ENCODE measurements at regions not wholly inside any gene's neighbourhood (a gene's known extent, or its start where the extent isn't known, plus 50 kb on each side); places are given as distances from the start of the nearest gene placed in this dataset.

- Histone ChIP-seq H4K20me1 (ENCODE audit: control insufficient read depth, insufficient read depth, low read length, poor library complexity, severe bottlenecking) (no peaks in the 10 kb centered on the region), H3K4me2 (replicated peaks; ENCODE audit: low read depth, low read length, poor library complexity, severe bottlenecking) (no peak overlapping the region), H3K4me3 (ENCODE audit: control extremely low read depth in 1 of 5, extremely low read depth in 1 of 5, insufficient read depth in 1 of 5, low read depth in 2 of 5, low read length in 4 of 5) (no peak overlapping the region), H3K36me3 (replicated peaks in 1 of 2; ENCODE audit: control extremely low read depth in 1 of 2, control insufficient read depth in 1 of 2, extremely low read depth in 1 of 2, insufficient read depth in 2 of 2, low read length in 1 of 2) (no peaks in the 10 kb centered on the region), H3K9ac (ENCODE audit: low read length) (no peak overlapping the region), H2AFZ (ENCODE audit: insufficient read depth, low read depth, low read length, poor library complexity, severe bottlenecking) (no peak overlapping the region), H3K79me2 (ENCODE audit: control insufficient read depth, insufficient read depth, low read length) (no peaks in the 10 kb centered on the region), H3K4me1 (ENCODE audit: control insufficient read depth in 2 of 2, insufficient read depth in 2 of 2, low read length in 2 of 2) (no peaks in the 10 kb centered on the region), H3K27me3 (replicated peaks in 1 of 4; ENCODE audit: control extremely low read depth in 1 of 4, control insufficient read depth in 3 of 4, insufficient read depth in 4 of 4, low read length in 3 of 4) (no peaks in the 10 kb centered on the region), H3K9me3 (ENCODE audit: control extremely low read depth in 1 of 3, control insufficient read depth in 2 of 3, insufficient read depth in 1 of 3, low read length in 2 of 3) (peaks cover 0 to 9% (median 1%) of the 10 kb centered on the region in 3 donors), H3K27ac (ENCODE audit: low read length in 2 of 2) (no peak overlapping the region)
- H3K9me3 Mint-ChIP-seq (ENCODE audit: insufficient read depth): peaks cover 4% of the 10 kb centered on the region
- TF ChIP-seq EZH2 (IDR thresholded peaks at IDR 0.05; ENCODE audit: borderline replicate concordance, insufficient read depth, low read depth, low read length, poor library complexity, severe bottlenecking) (no peak), CTCF (IDR thresholded peaks at IDR 0.05) (no peak)
- no peak overlapping the region for H3K27ac Mint-ChIP-seq
- no peaks in the 10 kb centered on the region for H3K27me3 Mint-ChIP-seq
- no peak overlapping the region for H3K4me3 Mint-ChIP-seq
- ATAC-seq (ENCODE audit: low read depth) (no peak), DNase-seq (no peak)
- no peaks in the 10 kb centered on the region for H3K4me1 Mint-ChIP-seq
- POLR2A ChIA-PET: no interaction called here
- intact Hi-C loops (cut with micrococcal nuclease): no loop called here
- CTCF ChIA-PET: no interaction called here
These were observed 255.1 kb downstream of the DSC3 start for GRCh38 chr18:30787410-30787809.

GRCh38 chr18:30781601-30782000 is 260.9 kb downstream of the DSC3 start:
- intact Hi-C loops (cut with micrococcal nuclease): no loop called here
- Histone ChIP-seq H3K79me2 (ENCODE audit: control insufficient read depth, insufficient read depth, low read length) (no peaks in the 10 kb centered on the region), H3K4me2 (replicated peaks; ENCODE audit: low read depth, low read length, poor library complexity, severe bottlenecking) (no peak overlapping the region), H3K9ac (ENCODE audit: low read length) (no peak overlapping the region), H2AFZ (ENCODE audit: insufficient read depth, low read depth, low read length, poor library complexity, severe bottlenecking) (no peak overlapping the region), H4K20me1 (ENCODE audit: control insufficient read depth, insufficient read depth, low read length, poor library complexity, severe bottlenecking) (no peaks in the 10 kb centered on the region), H3K4me3 (ENCODE audit: control extremely low read depth in 1 of 5, extremely low read depth in 1 of 5, insufficient read depth in 1 of 5, low read depth in 2 of 5, low read length in 4 of 5) (no peak overlapping the region), H3K4me1 (ENCODE audit: control insufficient read depth in 2 of 2, insufficient read depth in 2 of 2, low read length in 2 of 2) (no peaks in the 10 kb centered on the region), H3K27ac (ENCODE audit: low read length in 2 of 2) (no peak overlapping the region), H3K27me3 (replicated peaks in 1 of 4; ENCODE audit: control extremely low read depth in 1 of 4, control insufficient read depth in 3 of 4, insufficient read depth in 4 of 4, low read length in 3 of 4) (no peaks in the 10 kb centered on the region), H3K9me3 (ENCODE audit: control extremely low read depth in 1 of 3, control insufficient read depth in 2 of 3, insufficient read depth in 1 of 3, low read length in 2 of 3) (peaks cover 0 to 6% (median 1%) of the 10 kb centered on the region in 3 donors), H3K36me3 (replicated peaks in 1 of 2; ENCODE audit: control extremely low read depth in 1 of 2, control insufficient read depth in 1 of 2, extremely low read depth in 1 of 2, insufficient read depth in 2 of 2, low read length in 1 of 2) (no peaks in the 10 kb centered on the region)
- Mint-ChIP-seq H3K27me3 (no peaks in the 10 kb centered on the region), H3K9me3 (ENCODE audit: insufficient read depth) (peaks cover 8% of the 10 kb centered on the region), H3K4me3 (no peak overlapping the region), H3K27ac (no peak overlapping the region), H3K4me1 (no peaks in the 10 kb centered on the region)
- WGBS (ENCODE audit: insufficient coverage): 78% methylated on average over 2 of the region's 2 CpGs
- ChIA-PET CTCF (no interaction called here), POLR2A (no interaction called here)
- TF ChIP-seq EZH2 (IDR thresholded peaks at IDR 0.05; ENCODE audit: borderline replicate concordance, insufficient read depth, low read depth, low read length, poor library complexity, severe bottlenecking) (no peak), CTCF (IDR thresholded peaks at IDR 0.05) (no peak)
- ATAC-seq (ENCODE audit: low read depth) (no peak), DNase-seq (no peak)

Measured in B cell (primary cell).